SK-N-SH (cell line): ENCODE measurements at regions not wholly inside any gene's neighbourhood (a gene's known extent, or its start where the extent isn't known, plus 50 kb on each side); places are given as distances from the start of the nearest gene placed in this dataset.

Source experiments
- CHD2 ChIP-seq: fragments of 150-350 bp; IDR thresholded peaks from 2 replicates; pipeline ENCODE4 v1.6.1; 2018; ENCODE audit warnings: low read length; ENCODE audit not compliant: partially characterized antibody
- EP300 ChIP-seq, 2 experiments: IDR thresholded peaks; 2 replicates each; pipeline versions ENCODE4 v1.4.0 to v1.6.1; 2012; ENCODE audit warnings: borderline replicate concordance in 1 of 2, low read depth in 1 of 2, low read length in 1 of 2
- EZH2phosphoT487 ChIP-seq: fragments of 200-600 bp; sonication (generic); IDR thresholded peaks from 2 replicates; pipeline ENCODE4 v1.6.1; 2017; ENCODE audit warnings: low read depth, mixed run types, mild to moderate bottlenecking, antibody characterized with exemption, moderate library complexity, borderline replicate concordance
- JUND ChIP-seq: IDR thresholded peaks from 2 replicates; pipeline ENCODE4 v1.4.0; 2012
- MEF2A ChIP-seq: IDR thresholded peaks from 2 replicates; pipeline ENCODE4 v1.4.0; 2012; ENCODE audit warnings: low read depth, borderline replicate concordance
- MXI1 ChIP-seq: IDR thresholded peaks from 2 replicates; pipeline ENCODE4 v1.6.1; 2012; ENCODE audit warnings: mild to moderate bottlenecking, low read depth, low read length, improper control_type of control experiment
- POLR2AphosphoS5 ChIP-seq: IDR thresholded peaks from 2 replicates; pipeline ENCODE4 v1.6.1; 2012; ENCODE audit warnings: low read depth, low read length
- RAD21 ChIP-seq: IDR thresholded peaks from 2 replicates; pipeline ENCODE4 v1.6.1; 2012; ENCODE audit warnings: mild to moderate bottlenecking, low read length
- YY1 ChIP-seq: IDR thresholded peaks from 2 replicates; pipeline ENCODE4 v1.4.0; 2012; ENCODE audit warnings: low read depth, mild to moderate bottlenecking
- TF ChIP-seq, protein P1 (sequence below): fragments of 200-600 bp; sonication (generic); IDR thresholded peaks from 2 replicates; pipeline ENCODE4 v1.6.1; 2017; ENCODE audit warnings: antibody characterized with exemption, mild to moderate bottlenecking, moderate library complexity
- TF ChIP-seq, protein P2 (sequence below): IDR thresholded peaks from 2 replicates; pipeline ENCODE4 v1.6.1; 2012; ENCODE audit warnings: mild to moderate bottlenecking, low read depth, low read length, moderate library complexity

DNA sequence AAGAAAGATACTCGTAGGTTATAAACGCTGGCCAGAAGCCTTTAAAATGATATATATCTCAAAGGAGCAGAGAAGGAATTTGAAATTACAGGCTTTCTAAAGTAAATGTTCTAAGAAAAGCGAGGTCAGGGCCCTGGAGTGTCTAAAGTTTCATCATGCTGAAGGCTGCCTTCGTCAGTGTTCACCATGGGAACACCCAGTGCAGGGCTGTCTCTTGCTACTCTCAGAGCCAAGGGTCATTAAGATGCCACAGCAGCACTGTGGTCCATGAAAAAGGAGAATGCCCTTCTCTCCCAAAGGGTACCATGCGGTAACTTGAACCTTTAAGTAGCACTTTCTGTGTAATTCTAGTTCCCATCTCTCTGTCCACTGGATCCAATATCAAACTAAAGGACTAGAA lies 174.5 kb upstream of the NWD2 start:
- no peak for TF ChIP-seq EP300 (IDR thresholded peaks at IDR 0.05; ENCODE audit: borderline replicate concordance in 1 of 2, low read depth in 1 of 2, low read length in 1 of 2)
- TF ChIP-seq, protein P1, sequence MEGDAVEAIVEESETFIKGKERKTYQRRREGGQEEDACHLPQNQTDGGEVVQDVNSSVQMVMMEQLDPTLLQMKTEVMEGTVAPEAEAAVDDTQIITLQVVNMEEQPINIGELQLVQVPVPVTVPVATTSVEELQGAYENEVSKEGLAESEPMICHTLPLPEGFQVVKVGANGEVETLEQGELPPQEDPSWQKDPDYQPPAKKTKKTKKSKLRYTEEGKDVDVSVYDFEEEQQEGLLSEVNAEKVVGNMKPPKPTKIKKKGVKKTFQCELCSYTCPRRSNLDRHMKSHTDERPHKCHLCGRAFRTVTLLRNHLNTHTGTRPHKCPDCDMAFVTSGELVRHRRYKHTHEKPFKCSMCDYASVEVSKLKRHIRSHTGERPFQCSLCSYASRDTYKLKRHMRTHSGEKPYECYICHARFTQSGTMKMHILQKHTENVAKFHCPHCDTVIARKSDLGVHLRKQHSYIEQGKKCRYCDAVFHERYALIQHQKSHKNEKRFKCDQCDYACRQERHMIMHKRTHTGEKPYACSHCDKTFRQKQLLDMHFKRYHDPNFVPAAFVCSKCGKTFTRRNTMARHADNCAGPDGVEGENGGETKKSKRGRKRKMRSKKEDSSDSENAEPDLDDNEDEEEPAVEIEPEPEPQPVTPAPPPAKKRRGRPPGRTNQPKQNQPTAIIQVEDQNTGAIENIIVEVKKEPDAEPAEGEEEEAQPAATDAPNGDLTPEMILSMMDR, result no peak
- no peak for TF ChIP-seq JUND
- no peak for TF ChIP-seq CHD2
- no peak for TF ChIP-seq RAD21
- TF ChIP-seq EZH2phosphoT487, result no peak
- TF ChIP-seq MEF2A, result no peak
- no peak for TF ChIP-seq YY1
- TF ChIP-seq MXI1, result no peak
- no peak for TF ChIP-seq POLR2AphosphoS5
- TF ChIP-seq, protein P2, sequence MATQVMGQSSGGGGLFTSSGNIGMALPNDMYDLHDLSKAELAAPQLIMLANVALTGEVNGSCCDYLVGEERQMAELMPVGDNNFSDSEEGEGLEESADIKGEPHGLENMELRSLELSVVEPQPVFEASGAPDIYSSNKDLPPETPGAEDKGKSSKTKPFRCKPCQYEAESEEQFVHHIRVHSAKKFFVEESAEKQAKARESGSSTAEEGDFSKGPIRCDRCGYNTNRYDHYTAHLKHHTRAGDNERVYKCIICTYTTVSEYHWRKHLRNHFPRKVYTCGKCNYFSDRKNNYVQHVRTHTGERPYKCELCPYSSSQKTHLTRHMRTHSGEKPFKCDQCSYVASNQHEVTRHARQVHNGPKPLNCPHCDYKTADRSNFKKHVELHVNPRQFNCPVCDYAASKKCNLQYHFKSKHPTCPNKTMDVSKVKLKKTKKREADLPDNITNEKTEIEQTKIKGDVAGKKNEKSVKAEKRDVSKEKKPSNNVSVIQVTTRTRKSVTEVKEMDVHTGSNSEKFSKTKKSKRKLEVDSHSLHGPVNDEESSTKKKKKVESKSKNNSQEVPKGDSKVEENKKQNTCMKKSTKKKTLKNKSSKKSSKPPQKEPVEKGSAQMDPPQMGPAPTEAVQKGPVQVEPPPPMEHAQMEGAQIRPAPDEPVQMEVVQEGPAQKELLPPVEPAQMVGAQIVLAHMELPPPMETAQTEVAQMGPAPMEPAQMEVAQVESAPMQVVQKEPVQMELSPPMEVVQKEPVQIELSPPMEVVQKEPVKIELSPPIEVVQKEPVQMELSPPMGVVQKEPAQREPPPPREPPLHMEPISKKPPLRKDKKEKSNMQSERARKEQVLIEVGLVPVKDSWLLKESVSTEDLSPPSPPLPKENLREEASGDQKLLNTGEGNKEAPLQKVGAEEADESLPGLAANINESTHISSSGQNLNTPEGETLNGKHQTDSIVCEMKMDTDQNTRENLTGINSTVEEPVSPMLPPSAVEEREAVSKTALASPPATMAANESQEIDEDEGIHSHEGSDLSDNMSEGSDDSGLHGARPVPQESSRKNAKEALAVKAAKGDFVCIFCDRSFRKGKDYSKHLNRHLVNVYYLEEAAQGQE, result no peak
